ENCODE measurements at regions not wholly inside any gene's neighbourhood (a gene's known extent, or its start where the extent isn't known, plus 50 kb on each side); places are given as distances from the start of the nearest gene placed in this dataset.

DNA sequence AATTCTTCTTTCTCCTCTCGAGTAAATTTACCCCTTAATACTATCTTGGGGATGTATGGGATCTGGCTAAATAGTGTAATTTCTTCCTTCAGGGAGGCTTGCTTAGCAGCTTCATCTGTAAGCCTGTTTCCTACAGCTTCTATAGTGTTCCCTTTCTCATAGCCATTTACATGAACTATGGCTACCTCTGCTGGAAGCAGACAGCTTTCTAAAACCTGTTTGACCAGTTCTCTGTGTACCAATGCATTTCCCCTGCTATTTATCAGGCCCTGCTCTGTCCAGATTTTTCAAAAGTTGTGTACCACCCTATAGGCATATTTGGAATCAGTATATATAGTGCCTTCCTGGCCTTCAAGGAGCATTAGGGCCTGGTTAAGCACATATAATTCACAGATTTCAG is 113.6 kb upstream of the PCDH9 start:
- no peaks in the 10 kb centered on the region for H3K36me3 ChIP-seq
- 63% methylated on average over 1 of the region's 1 CpG for WGBS
- TF ChIP-seq POLR2A (IDR thresholded peaks at IDR 0.05) = no peak
- H3K4me1 ChIP-seq (replicated peaks) = no peaks in the 10 kb centered on the region
- H3K27ac ChIP-seq = no peak overlapping the region
- no peaks in the 10 kb centered on the region for H3K9me3 ChIP-seq
- no peaks in the 10 kb centered on the region for H3K27me3 ChIP-seq (replicated peaks; ENCODE audit: insufficient read depth)
- intact Hi-C loops (cut with DNase I) = no loop called here
- H3K4me3 ChIP-seq = no peak overlapping the region
- DNase-seq (ENCODE audit: low spot score) = no peak

DNA sequence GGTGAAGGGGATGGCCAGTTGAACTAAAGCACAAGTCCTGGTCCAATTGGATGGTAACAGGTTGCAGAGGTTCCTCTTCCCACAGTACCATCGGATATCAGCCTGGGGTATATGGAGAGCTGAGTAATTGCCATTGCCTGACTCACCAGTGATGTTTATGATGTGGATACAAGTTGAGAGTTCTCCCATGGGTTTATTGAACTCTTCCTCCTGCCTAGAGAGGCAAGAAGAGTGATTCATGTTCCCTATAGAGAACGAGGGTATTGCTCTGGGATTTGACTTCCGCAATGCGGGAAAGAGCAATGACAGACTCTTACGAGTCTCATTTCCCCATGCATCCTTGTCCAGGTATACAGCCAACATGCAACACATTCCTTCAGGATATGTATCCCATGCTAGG is 111.3 kb upstream of the PCDH9 start:
- Histone ChIP-seq H3K9me3 (no peaks in the 10 kb centered on the region), H3K27me3 (replicated peaks; ENCODE audit: insufficient read depth) (no peaks in the 10 kb centered on the region), H3K36me3 (no peaks in the 10 kb centered on the region), H3K4me1 (replicated peaks) (no peaks in the 10 kb centered on the region), H3K4me3 (no peak overlapping the region), H3K27ac (no peak overlapping the region)
- 72% methylated on average over 5 of the region's 5 CpGs for WGBS
- intact Hi-C loops (cut with DNase I) = no loop called here
- TF ChIP-seq, protein P1, sequence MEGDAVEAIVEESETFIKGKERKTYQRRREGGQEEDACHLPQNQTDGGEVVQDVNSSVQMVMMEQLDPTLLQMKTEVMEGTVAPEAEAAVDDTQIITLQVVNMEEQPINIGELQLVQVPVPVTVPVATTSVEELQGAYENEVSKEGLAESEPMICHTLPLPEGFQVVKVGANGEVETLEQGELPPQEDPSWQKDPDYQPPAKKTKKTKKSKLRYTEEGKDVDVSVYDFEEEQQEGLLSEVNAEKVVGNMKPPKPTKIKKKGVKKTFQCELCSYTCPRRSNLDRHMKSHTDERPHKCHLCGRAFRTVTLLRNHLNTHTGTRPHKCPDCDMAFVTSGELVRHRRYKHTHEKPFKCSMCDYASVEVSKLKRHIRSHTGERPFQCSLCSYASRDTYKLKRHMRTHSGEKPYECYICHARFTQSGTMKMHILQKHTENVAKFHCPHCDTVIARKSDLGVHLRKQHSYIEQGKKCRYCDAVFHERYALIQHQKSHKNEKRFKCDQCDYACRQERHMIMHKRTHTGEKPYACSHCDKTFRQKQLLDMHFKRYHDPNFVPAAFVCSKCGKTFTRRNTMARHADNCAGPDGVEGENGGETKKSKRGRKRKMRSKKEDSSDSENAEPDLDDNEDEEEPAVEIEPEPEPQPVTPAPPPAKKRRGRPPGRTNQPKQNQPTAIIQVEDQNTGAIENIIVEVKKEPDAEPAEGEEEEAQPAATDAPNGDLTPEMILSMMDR (IDR thresholded peaks at IDR 0.05) = no peak
- DNase-seq (ENCODE audit: low spot score) = no peak

DNA sequence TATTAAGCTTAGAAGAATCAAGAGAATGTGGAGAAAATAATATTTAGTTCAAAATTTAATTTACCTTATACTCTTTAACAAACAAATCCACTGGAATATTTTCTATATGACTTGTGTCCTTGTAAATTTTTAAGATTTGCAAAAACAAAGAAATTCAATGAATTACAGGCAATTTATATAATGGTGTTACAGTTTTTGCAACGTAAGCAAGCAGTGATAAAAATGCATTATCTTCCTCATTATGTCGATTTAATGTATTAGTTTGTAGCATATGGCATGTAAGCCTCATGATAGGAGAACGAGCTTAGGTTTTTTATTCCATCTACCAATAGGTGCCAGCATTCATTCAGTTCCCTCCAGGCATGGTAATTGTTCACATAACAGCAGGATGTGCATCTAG is 100.0 kb upstream of the PCDH9 start:
- H3K36me3 ChIP-seq = no peaks in the 10 kb centered on the region
- TF ChIP-seq, protein P1 (IDR thresholded peaks at IDR 0.05) = no peak
- no peak for TF ChIP-seq POLR2AphosphoS5 (IDR thresholded peaks at IDR 0.05)
- TF ChIP-seq POLR2A (IDR thresholded peaks at IDR 0.05) = no peak
- intact Hi-C loops (cut with DNase I) = no loop called here
- no peak overlapping the region for H3K4me3 ChIP-seq
- 76% methylated on average over 3 of the region's 3 CpGs for WGBS
- no peaks in the 10 kb centered on the region for H3K9me3 ChIP-seq
- H3K4me1 ChIP-seq (replicated peaks) = no peaks in the 10 kb centered on the region
- no peak overlapping the region for H3K27ac ChIP-seq
- no peaks in the 10 kb centered on the region for H3K27me3 ChIP-seq (replicated peaks; ENCODE audit: insufficient read depth)
- DNase-seq (ENCODE audit: low spot score) = no peak

DNA sequence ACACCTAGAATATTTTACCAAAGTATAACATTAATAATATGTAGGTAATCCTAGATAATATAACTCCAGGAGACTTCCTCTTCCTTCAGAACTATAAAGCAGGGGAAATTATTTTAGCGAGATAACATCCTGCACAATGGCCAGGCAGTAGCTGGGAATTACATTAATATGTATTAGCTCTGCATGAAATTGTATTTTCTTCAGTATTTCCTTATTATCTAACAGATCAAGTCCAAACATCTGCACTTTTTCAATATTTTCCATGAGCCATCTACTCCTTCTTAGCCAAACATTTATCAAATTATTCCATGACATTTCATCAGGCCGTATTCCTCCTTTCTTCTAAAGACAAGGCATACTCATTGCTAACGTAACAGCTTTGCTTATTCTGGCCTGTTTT is 98.8 kb upstream of the PCDH9 start:
- TF ChIP-seq POLR2A (IDR thresholded peaks at IDR 0.05) = no peak
- no peak for TF ChIP-seq POLR2AphosphoS5 (IDR thresholded peaks at IDR 0.05)
- TF ChIP-seq, protein P1 (IDR thresholded peaks at IDR 0.05) = no peak
- 93% methylated on average over 3 of the region's 3 CpGs for WGBS
- H3K4me3 ChIP-seq = no peak overlapping the region

DNA sequence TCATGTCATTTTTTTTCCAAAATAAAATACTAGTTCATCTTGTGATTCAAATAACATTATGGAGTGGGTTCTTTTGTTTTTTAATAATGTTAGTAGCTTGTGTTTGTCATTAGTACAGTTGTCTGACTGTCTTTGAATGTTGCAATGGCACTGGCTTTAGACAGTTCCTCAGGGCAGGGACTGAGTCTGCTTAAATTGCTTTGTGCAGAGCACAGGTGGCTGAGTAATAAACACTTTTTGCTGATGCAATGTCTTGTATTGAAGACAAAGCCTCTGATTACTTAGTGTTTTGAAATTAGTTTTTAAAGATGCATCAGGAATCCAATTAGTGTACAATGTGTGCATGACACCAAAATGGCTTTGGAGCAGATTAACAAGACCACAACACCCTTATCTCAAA is 88.7 kb upstream of the PCDH9 start:
- H3K27ac ChIP-seq = no peak overlapping the region
- no peaks in the 10 kb centered on the region for H3K27me3 ChIP-seq (replicated peaks; ENCODE audit: insufficient read depth)
- H3K9me3 ChIP-seq = no peaks in the 10 kb centered on the region
- H3K4me1 ChIP-seq (replicated peaks) = no peaks in the 10 kb centered on the region
- intact Hi-C loops (cut with DNase I) = no loop called here
- H3K4me3 ChIP-seq = no peak overlapping the region
- TF ChIP-seq, protein P1 (IDR thresholded peaks at IDR 0.05) = no peak
- TF ChIP-seq POLR2A (IDR thresholded peaks at IDR 0.05) (no peak), POLR2AphosphoS5 (IDR thresholded peaks at IDR 0.05) (no peak)
- no peaks in the 10 kb centered on the region for H3K36me3 ChIP-seq
- no peak for DNase-seq (ENCODE audit: low spot score)

More for the DNA sequence above, 98.8 kb upstream of the PCDH9 start:
- Histone ChIP-seq H3K27me3 (replicated peaks; ENCODE audit: insufficient read depth) (no peaks in the 10 kb centered on the region), H3K27ac (no peak overlapping the region), H3K4me1 (replicated peaks) (no peaks in the 10 kb centered on the region), H3K36me3 (no peaks in the 10 kb centered on the region), H3K9me3 (no peaks in the 10 kb centered on the region)
- no peak for DNase-seq (ENCODE audit: low spot score)
- intact Hi-C loops (cut with DNase I) = no loop called here

DNA sequence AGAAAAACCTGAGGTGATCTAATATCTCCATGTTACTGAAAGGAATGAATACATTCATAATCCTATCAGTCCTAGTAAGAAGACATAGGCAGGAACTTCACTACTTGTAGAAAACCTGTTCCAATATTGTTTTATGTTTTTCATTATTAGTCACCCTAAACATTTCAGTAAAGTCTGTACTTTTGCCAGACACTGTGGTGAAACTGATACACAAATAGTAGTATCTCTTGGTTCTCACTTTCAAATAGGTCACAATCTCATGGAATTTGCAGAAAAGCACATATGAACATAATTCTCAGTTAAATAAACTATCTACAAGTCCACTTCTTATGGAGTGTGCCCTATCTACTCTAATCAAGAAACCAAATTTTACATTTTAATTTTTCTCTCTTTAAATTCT is 88.3 kb upstream of the PCDH9 start:
- intact Hi-C loops (cut with DNase I) = no loop called here
- TF ChIP-seq POLR2AphosphoS5 (IDR thresholded peaks at IDR 0.05) (no peak), POLR2A (IDR thresholded peaks at IDR 0.05) (no peak)
- TF ChIP-seq, protein P1 (IDR thresholded peaks at IDR 0.05) = no peak

More for the DNA sequence above, 88.3 kb upstream of the PCDH9 start:
- H3K36me3 ChIP-seq = no peaks in the 10 kb centered on the region
- H3K4me1 ChIP-seq (replicated peaks) = no peaks in the 10 kb centered on the region
- no peaks in the 10 kb centered on the region for H3K9me3 ChIP-seq
- DNase-seq (ENCODE audit: low spot score) = no peak
- no peaks in the 10 kb centered on the region for H3K27me3 ChIP-seq (replicated peaks; ENCODE audit: insufficient read depth)
- H3K4me3 ChIP-seq = no peak overlapping the region
- H3K27ac ChIP-seq = no peak overlapping the region
